GM18909 (cell line): ENCODE measurements at regions not wholly inside any gene's neighbourhood (a gene's known extent, or its start where the extent isn't known, plus 50 kb on each side); places are given as distances from the start of the nearest gene placed in this dataset.

Source experiments
- ATAC-seq: cut with Tn5 transposase; IDR thresholded peaks from one replicate; pipeline ENCODE4 v1.9.1; 2021; ENCODE audit warnings: mild to moderate bottlenecking; ENCODE audit not compliant: unreplicated experiment, poor library complexity

GRCh38 chr17:79506150-79506870 lies 104.5 kb downstream of the RBFOX3 start:
- no peak for ATAC-seq

GRCh38 chr17:79505199-79505598 lies 105.7 kb downstream of the RBFOX3 start:
- no peak for ATAC-seq

GRCh38 chr17:79504181-79504605 lies 106.7 kb downstream of the RBFOX3 start:
- no peak for ATAC-seq

GRCh38 chr17:79503126-79503839 lies 107.6 kb downstream of the RBFOX3 start:
- no peak for ATAC-seq

- no peak for ATAC-seq
Measured at GRCh38 chr17:79501910-79502309, 108.9 kb downstream of the RBFOX3 start.

GRCh38 chr17:79500745-79501618 lies 109.9 kb downstream of the RBFOX3 start:
- no peak for ATAC-seq

GRCh38 chr17:79498854-79499253 lies 112.0 kb downstream of the RBFOX3 start:
- no peak for ATAC-seq

- ATAC-seq, result no peak
Measured at GRCh38 chr17:79497777-79498348, 113.0 kb downstream of the RBFOX3 start.

GRCh38 chr17:79496422-79497005 lies 114.3 kb downstream of the RBFOX3 start:
- no peak for ATAC-seq

GRCh38 chr17:79495665-79496064 lies 115.2 kb downstream of the RBFOX3 start:
- no peak for ATAC-seq

- ATAC-seq, result no peak
Measured at GRCh38 chr17:79491006-79491405, 119.8 kb downstream of the RBFOX3 start.

GRCh38 chr17:79490530-79490929 lies 120.3 kb downstream of the RBFOX3 start:
- ATAC-seq, result no peak

GRCh38 chr17:79487149-79487548 lies 123.7 kb downstream of the RBFOX3 start:
- no peak for ATAC-seq

GRCh38 chr17:79485991-79486390 lies 124.9 kb downstream of the RBFOX3 start:
- ATAC-seq, result no peak

- ATAC-seq, result no peak
Measured at GRCh38 chr17:79485419-79485985, 125.3 kb downstream of the RBFOX3 start.

- no peak for ATAC-seq
Measured at GRCh38 chr17:79484600-79485418, 126.0 kb downstream of the RBFOX3 start.

GRCh38 chr17:79483842-79484241 lies 127.0 kb downstream of the RBFOX3 start:
- ATAC-seq, result no peak

- no peak for ATAC-seq
Measured at GRCh38 chr17:79482727-79483521, 127.9 kb downstream of the RBFOX3 start.
